ENCODE measurements at regions not wholly inside any gene's neighbourhood (a gene's known extent, or its start where the extent isn't known, plus 50 kb on each side); places are given as distances from the start of the nearest gene placed in this dataset.

GRCh38 chr19:13627531-13627930 is 121.3 kb upstream of the CACNA1A start:
- Histone ChIP-seq H3K4me1 (no peaks in the 10 kb centered on the region), H3K36me3 (no peaks in the 10 kb centered on the region), H3K27ac (no peak overlapping the region), H3K4me3 (no peak overlapping the region), H3K9me3 (no peaks in the 10 kb centered on the region), H3K27me3 (peaks cover 15 to 58% of the 10 kb centered on the region in 2 donors)
- intact Hi-C loops (cut with DNase I): no loop called here
- DNase-seq (no peak), ATAC-seq (no peak)
- no peak for TF ChIP-seq CTCF (IDR thresholded peaks at IDR 0.05)

GRCh38 chr19:13623716-13624710 is 117.7 kb upstream of the CACNA1A start:
- Histone ChIP-seq H3K27me3 (peaks cover 15 to 68% of the 10 kb centered on the region in 2 donors), H3K4me1 (no peaks in the 10 kb centered on the region), H3K27ac (no peak overlapping the region), H3K36me3 (no peaks in the 10 kb centered on the region), H3K4me3 (no peak overlapping the region), H3K9me3 (no peaks in the 10 kb centered on the region)
- no peak for ATAC-seq
- TF ChIP-seq CTCF (IDR thresholded peaks at IDR 0.05): no peak
- intact Hi-C loops (cut with DNase I): no loop called here
- DNase-seq: no peak

GRCh38 chr19:13622766-13623715 is 116.8 kb upstream of the CACNA1A start:
- intact Hi-C loops (cut with DNase I): no loop called here
- H3K9me3 ChIP-seq: no peaks in the 10 kb centered on the region
- H3K36me3 ChIP-seq: no peaks in the 10 kb centered on the region
- no peak overlapping the region for H3K4me3 ChIP-seq
- no peak for TF ChIP-seq CTCF (IDR thresholded peaks at IDR 0.05)
- H3K27me3 ChIP-seq: peaks cover 15 to 65% of the 10 kb centered on the region in 2 donors
- ATAC-seq (no peak), DNase-seq (no peak)
- H3K27ac ChIP-seq: no peak overlapping the region
- H3K4me1 ChIP-seq: no peaks in the 10 kb centered on the region

GRCh38 chr19:13621413-13621812 is 115.1 kb upstream of the CACNA1A start:
- H3K4me1 ChIP-seq: no peaks in the 10 kb centered on the region
- intact Hi-C loops (cut with DNase I): no loop called here
- peaks cover 15 to 61% of the 10 kb centered on the region in 2 donors for H3K27me3 ChIP-seq
- TF ChIP-seq CTCF (IDR thresholded peaks at IDR 0.05): no peak
- H3K36me3 ChIP-seq: no peaks in the 10 kb centered on the region
- DNase-seq (no peak), ATAC-seq (peak; percentile 49)
- H3K27ac ChIP-seq: no peak overlapping the region
- H3K4me3 ChIP-seq: no peak overlapping the region
- H3K9me3 ChIP-seq: no peaks in the 10 kb centered on the region

Data from left lung (tissue), 4 donors.